Astrocyte of the cerebellum (primary cell): ENCODE measurements at regions not wholly inside any gene's neighbourhood (a gene's known extent, or its start where the extent isn't known, plus 50 kb on each side); places are given as distances from the start of the nearest gene placed in this dataset.

Experiments used
- DNase-seq: peaks from one replicate; pipeline ENCODE4 v3.0.0-alpha.2; 2011; ENCODE audit warnings: low read depth
- H3K4me3 ChIP-seq: 2 replicates; pipeline ENCODE4 v1.5.1; 2011; ENCODE audit warnings: mild to moderate bottlenecking, low read depth, low read length, moderate library complexity
- in situ Hi-C: cut with HindIII; loops from 2 replicates; pipeline ENCODE4 v1.10.0; 2017; ENCODE audit warnings: low sequenced_read_pairs
- TF ChIP-seq, protein P1 (sequence below): IDR thresholded peaks from 2 replicates; pipeline ENCODE4 v1.5.1; 2012; ENCODE audit warnings: low read length, low read depth, moderate library complexity, mild to moderate bottlenecking; ENCODE audit errors: missing control alignments

DNA sequence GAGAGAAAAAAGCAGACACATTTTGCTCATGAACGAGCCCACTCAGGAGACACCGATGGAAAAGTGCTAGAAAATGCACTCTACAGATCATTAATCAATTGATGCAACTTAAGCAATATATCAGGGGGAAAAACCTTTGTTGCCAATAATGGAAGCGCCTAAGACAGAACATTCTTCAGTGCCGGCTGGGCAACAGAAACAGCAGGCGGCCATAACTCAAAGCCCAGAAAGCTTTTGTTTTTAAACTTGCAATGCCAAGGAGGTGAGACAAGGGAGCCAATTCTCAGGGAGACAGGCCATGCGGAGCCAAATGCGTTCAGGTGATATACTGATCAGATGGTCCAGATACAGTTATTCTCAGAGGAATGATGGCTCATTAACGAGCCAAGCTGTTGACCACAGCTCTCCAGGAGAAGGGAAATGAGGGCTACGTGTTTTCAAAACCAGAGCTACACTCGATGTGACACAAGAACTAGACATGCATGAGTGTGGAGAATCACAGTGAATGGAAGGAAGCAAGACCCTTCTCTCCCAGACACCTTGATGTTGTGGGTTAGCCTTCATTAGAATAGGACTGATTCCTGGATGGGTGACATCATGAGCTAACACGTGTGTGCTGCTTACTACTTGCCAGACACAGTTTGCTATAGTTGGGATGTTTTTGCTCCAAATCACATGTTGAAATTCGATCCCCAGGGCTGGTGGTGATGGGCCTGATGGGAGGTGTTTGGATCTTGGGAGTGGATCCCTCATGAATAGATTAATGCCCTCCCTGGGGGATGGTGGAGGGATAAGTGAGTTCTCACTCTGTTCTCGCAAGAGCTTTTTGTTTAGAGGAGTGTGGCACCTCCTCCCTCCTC is 79.1 kb upstream of the KCNMA1 start:
- in situ Hi-C loops: loop anchor here (5.0 kb wide), 1 partner anchor 46 kb away; no protein-coding TSS in a partner anchor
- H3K4me3 ChIP-seq: no peak overlapping the region
- DNase-seq: peak; percentile 46
- TF ChIP-seq, protein P1, sequence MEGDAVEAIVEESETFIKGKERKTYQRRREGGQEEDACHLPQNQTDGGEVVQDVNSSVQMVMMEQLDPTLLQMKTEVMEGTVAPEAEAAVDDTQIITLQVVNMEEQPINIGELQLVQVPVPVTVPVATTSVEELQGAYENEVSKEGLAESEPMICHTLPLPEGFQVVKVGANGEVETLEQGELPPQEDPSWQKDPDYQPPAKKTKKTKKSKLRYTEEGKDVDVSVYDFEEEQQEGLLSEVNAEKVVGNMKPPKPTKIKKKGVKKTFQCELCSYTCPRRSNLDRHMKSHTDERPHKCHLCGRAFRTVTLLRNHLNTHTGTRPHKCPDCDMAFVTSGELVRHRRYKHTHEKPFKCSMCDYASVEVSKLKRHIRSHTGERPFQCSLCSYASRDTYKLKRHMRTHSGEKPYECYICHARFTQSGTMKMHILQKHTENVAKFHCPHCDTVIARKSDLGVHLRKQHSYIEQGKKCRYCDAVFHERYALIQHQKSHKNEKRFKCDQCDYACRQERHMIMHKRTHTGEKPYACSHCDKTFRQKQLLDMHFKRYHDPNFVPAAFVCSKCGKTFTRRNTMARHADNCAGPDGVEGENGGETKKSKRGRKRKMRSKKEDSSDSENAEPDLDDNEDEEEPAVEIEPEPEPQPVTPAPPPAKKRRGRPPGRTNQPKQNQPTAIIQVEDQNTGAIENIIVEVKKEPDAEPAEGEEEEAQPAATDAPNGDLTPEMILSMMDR: no peak

- no peak for DNase-seq
Measured at GRCh38 chr10:77715536-77715935, 77.9 kb upstream of the KCNMA1 start.

DNA sequence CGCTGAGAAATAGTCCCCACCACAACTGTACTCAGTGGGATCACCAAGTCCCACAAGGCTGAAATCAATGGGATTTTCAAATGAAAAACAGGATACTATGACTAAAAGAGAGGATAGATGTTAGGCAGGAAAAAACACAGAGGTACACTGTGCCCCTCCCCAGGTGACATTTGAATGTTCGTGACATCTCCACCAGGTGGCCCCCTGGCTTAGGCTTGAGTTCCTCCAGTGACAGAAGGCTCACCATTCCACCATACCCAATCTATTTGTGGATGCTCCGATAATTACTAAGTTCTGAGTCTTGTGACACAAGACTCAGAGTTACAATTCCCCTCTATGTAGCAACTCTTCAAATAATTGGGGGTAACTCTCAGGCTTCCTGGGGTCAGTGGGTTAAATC is 77.5 kb upstream of the KCNMA1 start:
- TF ChIP-seq, protein P1: no peak
- DNase-seq: no peak
- in situ Hi-C loops: loop anchor here (5.0 kb wide), 1 partner anchor 47 kb away; no protein-coding TSS in a partner anchor
- no peak overlapping the region for H3K4me3 ChIP-seq

More at GRCh38 chr10:77715536-77715935, 77.9 kb upstream of the KCNMA1 start:
- TF ChIP-seq, protein P1: no peak
- H3K4me3 ChIP-seq: no peak overlapping the region
- in situ Hi-C loops: loop anchor here (5.0 kb wide), 1 partner anchor 47 kb away; no protein-coding TSS in a partner anchor

- in situ Hi-C loops: no loop called here
- TF ChIP-seq, protein P1: no peak
- H3K4me3 ChIP-seq: no peak overlapping the region
- no peak for DNase-seq
Measured at GRCh38 chr10:77713521-77714280, 76.1 kb upstream of the KCNMA1 start.

DNA sequence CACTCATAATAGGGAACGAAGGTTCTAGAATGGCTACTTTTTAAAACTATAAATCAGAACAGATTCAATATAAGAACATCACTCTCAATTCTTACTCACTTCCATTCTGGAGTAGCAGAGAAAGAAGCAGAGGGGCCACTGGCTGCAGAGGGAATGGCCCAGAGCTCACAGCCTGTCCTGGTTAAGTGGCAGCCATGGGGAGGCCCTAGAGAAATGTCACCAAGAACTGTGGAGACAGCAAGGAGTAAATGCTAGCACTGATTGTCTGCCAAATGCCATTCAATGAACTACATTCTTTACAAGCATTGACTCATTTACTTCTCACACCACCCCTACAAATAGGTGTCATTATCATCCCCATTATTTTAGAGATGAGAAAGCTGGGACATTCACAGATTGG is 74.6 kb upstream of the KCNMA1 start:
- H3K4me3 ChIP-seq: no peak overlapping the region
- in situ Hi-C loops: no loop called here
- TF ChIP-seq, protein P1: no peak
- DNase-seq: no peak

DNA sequence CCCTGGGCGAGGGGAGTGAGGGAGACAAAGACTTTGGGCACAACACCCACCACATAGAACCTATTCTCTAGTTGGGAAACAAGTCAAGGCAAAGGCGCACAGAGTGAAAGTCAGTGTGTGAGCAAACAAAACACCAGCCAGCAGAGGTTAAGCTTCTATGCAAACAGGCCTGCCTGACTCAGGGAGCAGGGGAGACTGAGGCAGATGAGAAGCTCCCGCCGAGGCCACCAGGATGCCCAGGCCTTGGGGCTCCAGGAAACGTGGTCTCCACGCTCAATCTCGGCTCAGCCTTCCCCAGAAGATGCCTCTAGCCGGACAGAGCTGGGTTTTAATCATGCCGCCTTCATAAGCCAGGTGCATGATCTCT is 74.1 kb upstream of the KCNMA1 start:
- TF ChIP-seq, protein P1: no peak
- DNase-seq: no peak
- in situ Hi-C loops: no loop called here
- H3K4me3 ChIP-seq: no peak overlapping the region
